HG02678 (cell line): ENCODE measurements at regions not wholly inside any gene's neighbourhood (a gene's known extent, or its start where the extent isn't known, plus 50 kb on each side); places are given as distances from the start of the nearest gene placed in this dataset.

ENCODE experiments used
- ATAC-seq: cut with Tn5 transposase; IDR thresholded peaks from one replicate; pipeline ENCODE4 v1.9.1; 2021; ENCODE audit warnings: mild to moderate bottlenecking, moderate library complexity; ENCODE audit not compliant: unreplicated experiment

DNA sequence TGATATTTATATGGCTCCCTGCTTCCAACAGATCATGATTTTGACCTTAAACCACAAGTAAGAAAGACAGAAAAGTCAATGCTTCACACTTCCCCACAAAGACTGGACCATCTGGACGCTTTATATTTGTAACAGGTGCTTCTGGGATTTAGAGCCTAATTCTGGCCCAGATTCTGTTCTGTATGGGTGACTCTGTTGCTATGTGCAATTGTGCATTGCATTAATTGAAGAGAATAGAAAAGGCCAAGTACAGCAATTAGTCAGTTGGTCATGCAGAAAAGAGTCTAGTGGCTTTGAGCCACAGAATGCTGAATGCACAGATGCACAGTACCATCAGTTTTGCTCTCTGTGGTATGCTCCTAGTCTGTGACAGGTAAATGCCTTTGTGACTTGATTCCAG is 657.4 kb upstream of the ATXN8OS start:
- ATAC-seq: no peak

DNA sequence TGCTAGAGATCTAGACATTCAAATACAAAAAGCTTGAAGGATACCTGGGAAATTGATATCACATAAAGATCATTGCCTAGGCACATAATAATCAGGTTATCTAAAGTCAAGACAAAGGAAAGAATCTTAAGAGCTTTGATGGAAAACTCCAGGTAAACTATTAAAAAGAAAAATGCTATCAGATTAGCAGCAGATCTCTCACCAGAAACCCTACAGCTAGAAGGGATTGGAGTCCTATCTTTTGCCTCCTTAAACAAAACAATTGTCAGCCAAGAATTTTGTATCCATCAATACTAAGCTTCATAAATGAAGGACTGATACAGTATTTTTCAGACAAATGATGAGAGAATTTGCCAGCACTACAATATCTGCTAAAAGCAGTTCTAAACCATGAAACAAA is 682.4 kb upstream of the ATXN8OS start:
- no peak for ATAC-seq

DNA sequence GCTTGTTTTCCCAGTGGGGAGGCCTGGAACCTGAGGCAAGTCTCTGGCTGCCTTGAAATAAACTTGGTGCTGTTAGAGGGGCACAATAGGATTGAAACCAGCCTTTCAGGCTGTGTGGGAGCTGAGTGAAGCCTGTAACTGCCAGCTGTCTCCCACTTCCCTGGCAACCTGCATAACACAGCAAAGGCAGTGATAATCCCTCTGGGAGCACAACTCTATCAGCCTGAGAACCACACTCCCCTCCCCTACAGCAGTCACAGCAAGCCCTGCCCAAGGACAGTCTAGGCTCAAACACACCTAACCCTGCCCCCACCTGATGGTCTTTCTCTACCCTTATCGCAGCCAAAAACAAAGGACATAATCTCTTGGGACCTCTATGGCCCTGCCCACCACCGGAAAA is 683.8 kb upstream of the ATXN8OS start:
- ATAC-seq: no peak

DNA sequence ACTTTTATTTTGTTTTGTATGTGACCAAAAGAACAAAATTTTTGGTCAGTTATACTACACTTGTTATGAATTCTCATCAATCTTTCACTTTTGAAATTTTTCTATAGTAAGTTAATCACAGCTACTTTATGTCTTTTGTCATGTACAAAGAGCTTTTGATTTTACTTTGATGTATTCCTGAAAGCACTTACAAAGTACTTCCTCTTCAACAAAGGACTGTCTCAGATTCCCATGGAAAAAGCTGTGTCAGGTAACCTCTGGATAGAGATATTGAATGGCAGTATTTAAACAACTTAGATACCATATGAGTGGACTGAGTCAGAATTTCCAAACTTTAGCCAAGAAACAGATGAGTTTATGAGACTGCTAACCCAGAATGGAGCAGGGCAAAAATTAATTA is 689.3 kb upstream of the ATXN8OS start:
- no peak for ATAC-seq

DNA sequence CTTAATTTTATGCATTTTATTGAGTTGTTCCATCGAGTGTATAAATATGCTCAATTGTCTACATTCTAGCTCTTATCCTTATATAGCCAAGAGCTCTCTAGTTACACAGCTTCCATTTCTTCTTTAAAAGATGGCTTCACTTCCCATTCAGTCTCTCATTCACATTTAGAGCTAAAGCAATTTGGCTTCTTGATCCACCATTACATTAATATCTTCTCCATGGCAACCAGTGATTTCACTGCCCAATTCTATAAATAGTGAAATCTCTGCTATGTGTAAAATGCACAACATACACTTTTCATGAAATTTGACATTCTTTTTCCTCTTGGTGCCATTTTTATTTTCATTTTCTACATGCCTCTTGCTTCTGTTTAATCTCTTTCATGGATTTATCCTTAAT is 696.9 kb upstream of the ATXN8OS start:
- ATAC-seq: no peak

DNA sequence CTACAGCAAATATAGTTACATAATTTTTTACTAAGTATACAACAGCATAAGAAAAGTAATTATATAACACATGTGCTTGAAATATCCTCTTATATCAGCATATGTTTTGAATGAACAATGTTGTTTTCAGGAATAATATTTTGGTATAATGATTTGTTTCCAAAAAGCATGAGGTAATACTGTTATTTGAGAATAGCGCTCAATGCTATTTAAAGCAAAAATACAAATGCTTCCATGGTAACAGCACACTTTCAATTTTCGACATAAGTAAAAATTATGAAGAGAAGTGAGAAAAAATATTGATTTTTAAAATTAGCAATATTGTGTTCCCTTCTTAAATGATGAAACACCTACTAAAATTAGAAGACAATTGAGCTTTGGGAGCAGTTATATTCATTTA is 715.9 kb upstream of the ATXN8OS start:
- no peak for ATAC-seq

DNA sequence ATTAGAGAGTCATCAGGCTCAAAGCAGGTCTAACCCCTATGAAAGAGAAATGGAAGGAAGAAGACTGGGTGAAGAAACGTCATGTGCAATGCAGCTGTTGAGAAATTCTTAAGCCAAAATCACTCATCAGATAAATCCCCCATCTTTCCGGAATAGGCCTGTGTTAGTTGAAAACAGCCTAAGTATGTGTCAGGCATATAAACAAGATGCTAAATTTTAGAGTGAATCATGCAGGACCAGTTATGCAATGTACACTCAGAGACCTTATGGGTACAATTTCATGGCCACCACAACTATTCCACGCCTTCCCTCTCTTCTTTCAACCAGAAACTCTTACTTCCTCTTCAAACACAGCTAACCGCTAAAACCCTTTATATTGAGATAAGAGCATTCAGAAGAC is 717.7 kb upstream of the ATXN8OS start:
- ATAC-seq: no peak

DNA sequence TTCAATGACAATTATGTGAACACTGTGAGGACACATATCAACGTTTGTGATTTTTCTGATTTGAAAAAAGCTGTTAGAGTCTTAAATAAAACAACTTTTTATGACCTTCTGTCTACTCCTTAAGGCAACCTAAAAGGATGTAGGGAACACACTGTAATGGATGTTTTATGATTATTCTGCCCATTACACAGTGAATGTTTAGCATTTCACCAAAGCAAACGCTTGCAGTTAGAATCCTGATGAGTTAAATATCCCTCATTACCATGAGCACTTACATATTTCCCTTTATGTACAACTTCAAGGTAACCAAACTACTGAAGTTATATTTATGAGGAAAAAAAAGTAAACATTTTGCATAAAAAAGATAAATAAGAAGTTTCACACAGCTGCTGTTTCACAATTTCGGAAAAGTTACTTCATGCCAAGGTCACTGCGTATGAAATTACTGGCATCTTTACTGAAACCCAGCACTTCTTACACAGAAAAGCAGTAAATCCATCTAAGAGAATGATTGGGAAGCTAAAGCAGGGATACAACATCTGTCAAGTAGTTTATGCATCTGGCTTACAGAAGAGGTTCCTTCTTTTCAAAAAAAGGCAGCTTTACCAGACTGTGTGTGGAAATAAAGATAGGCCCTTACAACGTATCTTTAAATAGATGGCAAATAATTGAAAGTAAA is 733.7 kb upstream of the ATXN8OS start:
- no peak for ATAC-seq

DNA sequence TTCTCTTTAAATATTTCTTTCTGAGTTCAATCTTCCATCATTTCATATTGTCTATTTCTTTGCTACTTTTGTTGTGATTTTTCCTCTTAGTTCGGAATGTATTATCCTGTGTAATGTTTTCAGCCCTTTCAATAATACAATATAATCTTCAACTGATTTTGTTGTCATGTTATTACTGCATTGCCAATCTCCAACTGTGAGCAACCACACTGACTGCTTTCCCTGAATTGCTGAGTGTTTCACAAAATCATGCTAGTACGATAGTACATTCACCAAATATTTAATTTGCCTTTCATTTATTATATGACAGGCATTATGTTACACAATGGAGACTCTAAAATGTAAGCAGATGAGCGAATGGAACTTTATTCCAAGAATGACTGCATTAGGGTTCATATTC is 744.3 kb upstream of the ATXN8OS start:
- ATAC-seq: no peak

DNA sequence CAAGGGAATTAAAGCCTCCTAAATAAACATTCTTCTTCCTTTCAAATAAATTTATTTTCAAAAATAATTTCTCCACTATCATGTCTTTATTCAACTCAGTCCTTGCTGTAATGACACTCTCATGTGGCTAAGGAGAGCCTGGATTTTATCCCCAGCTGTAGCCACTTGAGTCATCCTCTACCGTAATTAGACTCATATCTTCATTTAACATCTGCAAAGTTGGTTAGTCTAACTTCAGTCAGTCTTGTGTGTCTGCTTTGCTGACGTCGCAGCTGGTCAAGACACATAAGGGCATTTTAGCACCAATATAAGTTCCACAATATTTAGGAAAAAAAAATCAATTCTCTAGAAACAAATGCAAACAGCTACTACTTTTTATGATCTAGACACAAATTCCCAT is 776.4 kb upstream of the ATXN8OS start:
- ATAC-seq: no peak

DNA sequence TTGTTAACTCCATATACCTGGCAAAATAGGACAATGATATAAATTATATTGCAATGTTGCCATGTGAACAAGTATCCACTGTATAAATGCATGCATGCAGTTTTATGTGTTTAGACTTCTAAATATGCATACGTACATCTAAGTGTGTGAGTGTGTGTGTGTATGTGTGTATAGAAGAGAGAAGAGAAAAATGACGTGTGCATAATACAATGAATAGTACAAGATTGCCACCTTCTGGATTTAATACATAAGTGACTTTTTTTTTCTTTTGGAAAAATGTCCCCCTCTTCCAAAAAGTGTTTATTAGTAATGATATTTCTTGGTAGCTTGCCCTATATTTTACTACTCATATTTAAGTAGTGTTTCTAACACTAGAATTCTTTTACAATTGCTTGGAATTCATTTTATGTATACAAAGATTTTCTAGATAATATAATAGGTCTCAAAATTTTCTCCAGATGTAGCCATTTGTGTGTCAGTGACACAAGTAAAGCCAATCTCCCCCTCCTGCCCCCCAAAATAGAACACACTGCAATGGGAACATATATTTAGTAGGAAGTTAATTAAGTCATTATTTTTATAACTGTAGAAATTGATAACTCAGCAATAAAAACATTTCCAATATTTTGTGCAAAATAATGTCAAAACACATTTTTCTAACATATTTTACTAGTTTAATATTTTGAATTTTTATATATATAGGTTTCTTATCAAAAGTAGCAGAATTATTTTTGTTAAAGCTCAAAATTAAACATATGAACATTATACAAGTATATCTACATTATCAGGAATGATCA is 783.3 kb upstream of the ATXN8OS start:
- ATAC-seq: no peak

DNA sequence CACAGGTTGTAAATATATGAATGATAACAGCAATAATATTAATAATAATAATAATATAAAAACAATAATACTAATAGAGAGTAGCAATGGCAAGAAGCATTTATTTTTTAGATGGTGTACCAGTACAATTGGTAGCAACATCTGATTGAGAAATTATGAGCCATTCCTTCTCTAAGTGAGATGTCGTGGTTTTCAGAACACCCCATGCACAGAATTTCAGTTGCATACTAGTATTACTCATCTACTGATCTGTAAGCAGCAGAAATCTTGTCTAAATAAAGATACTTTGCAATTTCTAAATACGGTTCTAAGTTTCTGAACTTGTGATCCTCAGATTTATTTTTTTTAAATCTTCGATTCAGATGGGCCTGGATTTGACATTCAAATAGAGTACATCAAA is 788.0 kb upstream of the ATXN8OS start:
- ATAC-seq: no peak

DNA sequence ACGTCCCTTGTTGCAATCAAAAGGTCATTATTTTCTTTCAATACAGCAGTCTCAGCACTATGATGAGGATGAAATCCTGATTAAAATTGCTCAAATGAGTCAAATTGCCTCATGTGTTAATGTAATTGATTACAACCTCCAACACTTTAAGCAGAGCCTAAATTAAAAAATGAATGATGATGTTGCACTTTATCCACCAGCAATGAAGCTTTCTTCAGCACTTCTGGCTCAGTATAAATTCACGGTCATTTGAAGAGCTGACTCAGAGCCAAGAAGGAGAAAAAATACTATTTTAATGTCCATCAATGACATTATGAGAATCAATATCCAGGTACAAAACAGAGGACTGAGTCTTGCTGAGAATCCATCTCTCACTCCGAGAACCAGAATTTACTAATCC is 792.6 kb upstream of the ATXN8OS start:
- no peak for ATAC-seq

DNA sequence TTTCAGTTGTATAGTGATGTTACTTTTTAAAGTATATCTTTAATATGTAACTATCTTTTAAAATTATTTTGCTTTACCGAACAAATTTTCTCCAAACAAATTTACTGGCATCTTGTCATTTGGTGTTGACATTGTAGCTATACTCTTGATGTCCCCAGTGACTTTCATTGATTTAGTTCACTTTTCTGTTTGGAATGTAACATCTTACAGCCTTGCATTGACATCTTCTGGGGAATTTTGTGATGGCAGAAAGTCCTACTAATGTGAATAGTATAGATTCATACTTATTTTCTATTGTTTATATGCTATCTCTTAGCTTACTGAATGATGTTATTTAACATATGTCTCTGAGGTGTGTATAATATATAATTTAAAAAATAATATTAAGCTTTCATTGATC is 800.9 kb upstream of the ATXN8OS start:
- no peak for ATAC-seq

DNA sequence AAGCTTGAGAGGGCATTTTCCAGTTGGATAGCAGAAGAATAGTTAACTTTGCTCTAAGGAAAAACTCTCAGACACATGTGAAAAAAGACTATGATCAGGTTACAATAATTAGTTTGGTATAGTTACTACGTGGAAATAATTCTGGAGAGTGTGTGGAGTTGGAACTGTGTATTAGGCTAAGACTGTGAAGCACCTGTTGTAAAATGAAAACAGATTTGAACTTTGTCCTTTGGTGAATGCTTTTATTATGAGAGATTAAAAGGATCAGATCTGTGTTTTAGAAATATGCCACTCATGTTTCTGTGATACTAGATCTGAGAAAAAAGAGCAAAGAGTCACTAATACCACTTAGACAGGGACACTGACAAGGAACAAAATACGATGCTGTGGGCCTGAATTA is 807.5 kb upstream of the ATXN8OS start:
- ATAC-seq: no peak

DNA sequence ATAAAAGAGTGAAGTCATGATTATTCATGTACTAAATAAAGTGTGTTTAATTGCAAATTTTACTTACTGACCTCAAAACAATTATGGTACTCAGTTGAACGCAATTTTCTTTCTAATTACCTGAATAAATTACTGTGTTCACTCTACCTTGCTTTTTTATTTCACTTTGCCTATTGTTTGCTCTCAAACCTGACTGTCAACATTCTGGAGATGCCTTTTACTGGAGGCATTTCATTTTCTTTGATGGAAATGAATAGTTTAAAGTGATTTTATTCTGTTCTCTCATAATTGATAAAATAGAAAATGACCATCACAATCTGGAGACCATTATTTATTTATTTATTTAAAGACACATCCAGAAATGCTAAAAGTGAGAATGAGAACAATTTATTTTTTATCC is 811.5 kb upstream of the ATXN8OS start:
- no peak for ATAC-seq

DNA sequence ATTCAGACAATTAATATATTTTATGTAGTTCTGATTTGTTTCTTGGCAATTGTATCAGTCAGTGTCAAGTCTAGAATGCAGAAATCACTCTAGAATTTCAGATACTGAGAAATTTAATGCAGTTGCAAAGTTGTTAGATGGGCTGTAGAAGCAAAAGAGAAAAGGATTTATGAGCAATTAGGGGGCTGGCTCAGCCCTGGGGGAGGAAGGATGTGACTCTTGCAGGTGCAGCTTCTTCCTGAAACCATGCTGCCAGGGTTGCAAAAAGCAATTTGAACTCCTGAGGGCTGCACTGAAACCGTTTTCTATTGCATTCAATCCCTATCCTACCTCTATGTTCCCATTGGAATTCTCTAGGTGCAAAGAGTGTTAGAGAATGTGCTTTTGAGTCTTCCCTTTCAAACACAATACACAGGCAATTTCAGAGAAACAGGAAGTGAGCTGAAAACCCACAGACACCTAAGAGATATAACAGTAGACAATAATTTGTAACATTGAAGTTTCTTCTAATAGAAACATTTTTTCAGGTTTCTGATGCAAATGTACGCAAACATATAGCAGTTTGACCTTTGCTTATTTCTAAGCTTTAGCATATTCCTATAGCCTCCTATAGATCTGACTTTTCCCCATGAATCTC is 814.7 kb upstream of the ATXN8OS start:
- ATAC-seq: no peak

DNA sequence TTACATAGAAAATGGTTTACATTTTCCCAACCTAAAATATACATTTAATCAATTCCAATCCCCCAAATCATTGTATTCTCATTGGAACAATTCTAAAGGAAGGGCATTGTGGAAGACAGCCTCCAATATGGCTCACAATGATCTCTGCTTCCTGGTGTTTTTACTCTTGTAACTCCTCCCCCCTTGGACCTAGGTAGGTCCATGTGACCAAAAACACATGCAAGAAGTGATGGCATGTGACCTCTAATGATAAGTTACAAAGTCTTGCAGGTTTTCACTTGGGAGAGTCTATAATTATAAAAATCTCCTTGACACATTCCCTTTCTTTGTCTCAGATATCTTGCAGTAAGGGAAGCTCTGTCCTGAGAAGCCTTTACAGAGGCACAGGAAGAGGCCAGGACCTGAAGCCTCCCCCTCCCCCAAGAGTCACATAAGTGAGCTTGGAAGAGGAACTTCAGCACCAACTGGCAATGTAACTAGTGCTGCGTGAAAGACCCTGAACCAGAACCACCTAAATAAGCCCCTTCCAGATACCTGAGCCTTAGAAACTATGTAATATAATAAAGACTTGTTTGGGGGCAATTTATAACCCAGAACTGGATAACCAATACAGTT is 816.2 kb upstream of the ATXN8OS start:
- ATAC-seq: no peak

DNA sequence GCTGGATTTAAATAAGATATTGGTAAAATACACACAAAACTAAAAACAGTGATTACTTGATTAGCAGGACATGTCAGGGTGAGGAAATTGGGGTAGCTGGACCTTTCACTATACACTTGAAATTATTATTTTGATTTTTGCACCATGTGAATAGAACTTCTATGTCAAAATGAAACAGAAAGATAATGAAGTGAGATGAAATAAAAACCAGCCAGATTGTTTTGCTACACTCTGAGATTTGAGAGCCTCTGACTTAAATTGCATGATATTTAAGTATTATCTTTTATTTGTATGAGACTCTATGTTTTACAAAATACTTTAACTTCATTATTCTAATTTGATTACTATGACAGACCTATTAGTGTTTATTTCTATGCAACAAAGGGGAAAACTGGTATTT is 819.6 kb upstream of the ATXN8OS start:
- ATAC-seq: no peak

DNA sequence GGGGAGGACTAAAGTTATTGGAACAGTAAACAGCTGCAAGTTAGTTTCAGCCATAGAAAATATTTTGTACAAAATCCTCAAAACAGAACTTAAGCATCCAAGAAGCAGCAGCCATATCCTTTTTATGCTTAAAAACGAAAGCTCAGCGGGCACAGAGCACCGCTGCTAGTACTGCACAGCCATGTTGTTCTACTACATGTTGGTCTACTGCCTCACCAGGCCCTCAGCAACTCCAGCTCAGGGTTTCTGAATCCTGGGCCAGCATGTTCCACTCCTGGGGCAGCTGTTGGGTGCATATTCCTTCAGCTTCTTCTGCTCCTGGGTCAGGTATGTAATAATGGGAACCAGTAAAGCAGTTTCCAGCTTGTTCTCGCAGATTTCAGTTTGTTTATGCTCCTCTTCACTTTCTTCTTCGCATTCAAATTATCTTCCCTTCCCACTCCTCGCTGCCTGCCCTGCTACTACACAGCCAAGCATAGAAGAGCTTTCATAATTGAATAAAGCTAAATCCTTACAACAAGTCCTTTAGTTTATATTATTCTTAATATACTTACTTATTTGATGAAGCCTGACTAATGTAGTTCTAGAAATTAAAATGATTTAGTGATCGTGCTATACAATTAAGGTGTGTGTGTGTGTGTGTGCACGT is 820.5 kb upstream of the ATXN8OS start:
- no peak for ATAC-seq

DNA sequence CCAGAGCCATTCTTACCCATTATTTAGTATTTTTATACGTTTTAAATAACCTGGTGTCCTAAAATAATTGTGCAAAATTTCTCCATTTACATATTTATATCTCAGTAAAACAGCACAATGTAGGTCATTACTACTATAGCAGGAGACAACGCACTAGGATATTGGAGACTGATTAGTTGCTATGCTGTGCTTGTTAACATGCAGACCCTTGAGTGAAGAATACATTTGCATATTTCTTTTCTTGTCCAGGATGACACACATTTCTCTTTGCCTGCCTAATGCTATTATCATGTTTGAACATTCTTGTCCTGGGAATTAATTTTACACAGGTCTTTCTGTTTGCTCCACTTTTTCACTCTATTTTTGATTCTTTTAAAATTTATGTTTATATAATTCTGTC is 823.8 kb upstream of the ATXN8OS start:
- no peak for ATAC-seq
